Right lobe of liver (tissue), 4 donors: ENCODE measurements at regions not wholly inside any gene's neighbourhood (a gene's known extent, or its start where the extent isn't known, plus 50 kb on each side); places are given as distances from the start of the nearest gene placed in this dataset.

Experiments used
- CTCF ChIP-seq, 4 donors: fragments of 200-600 bp in 3 of 4; fragments of 450-650 bp in 1 of 4; IDR thresholded peaks; one replicate each; pipeline versions ENCODE4 v1.5.1 to v1.8.0; 2016 to 2022; ENCODE audit warnings: antibody characterized with exemption in 4 of 4, mild to moderate bottlenecking in 2 of 4
- POLR2A ChIP-seq: fragments of 450-650 bp; IDR thresholded peaks from one replicate; pipeline ENCODE4 v1.6.1; 2017; ENCODE audit warnings: antibody characterized with exemption, mild to moderate bottlenecking
- donor health status: DM: no; HTN: no; CAD: no.
- donor health status: DM: no; HTN: no; CAD: no.
- donor health status: DM: no; HTN: yes; CAD: no.

- TF ChIP-seq CTCF (IDR thresholded peaks at IDR 0.05): no peak
- no peak for TF ChIP-seq POLR2A
Measured at GRCh38 chr5:136710834-136711233, 345.5 kb upstream of the TRPC7 start.
